ENCODE measurements at regions not wholly inside any gene's neighbourhood (a gene's known extent, or its start where the extent isn't known, plus 50 kb on each side); places are given as distances from the start of the nearest gene placed in this dataset.

- FAIRE-seq (no peak), DNase-seq (ENCODE audit: low read depth in 1 of 2, low spot score in 2 of 2) (no peak)
- H3K4me1 ChIP-seq (replicated peaks in 1 of 4; ENCODE audit: control insufficient read depth in 3 of 4, insufficient read depth in 4 of 4, low read length in 3 of 4): peaks cover 3 to 22% (median 19%) of the 10 kb centered on the region in 4 experiments
- TF ChIP-seq POU5F1 (IDR thresholded peaks at IDR 0.05; ENCODE audit: low read depth, low read length): no peak
- TF ChIP-seq SIN3A (conservative IDR thresholded peaks at IDR 0.05 in 1 of 2, IDR thresholded peaks at IDR 0.05 in 1 of 2; ENCODE audit: low read depth in 1 of 2, low read length in 2 of 2): no peak
- TF ChIP-seq SIX5 (IDR thresholded peaks at IDR 0.05; ENCODE audit: low read depth, low read length): no peak
- no peak for TF ChIP-seq JUN (IDR thresholded peaks at IDR 0.05; ENCODE audit: low read depth, low read length)
- TF ChIP-seq RXRA (IDR thresholded peaks at IDR 0.05; ENCODE audit: insufficient read depth, low read depth, low read length): no peak
- TF ChIP-seq JUND (IDR thresholded peaks at IDR 0.05; ENCODE audit: low read length): no peak
- TF ChIP-seq ATF3 (IDR thresholded peaks at IDR 0.05; ENCODE audit: insufficient read depth, low read depth, low read length): no peak
- no peak for TF ChIP-seq RNF2 (IDR thresholded peaks at IDR 0.05; ENCODE audit: borderline replicate concordance, low read depth, low read length, missing control alignments, poor library complexity, severe bottlenecking)
- no peak for TF ChIP-seq KDM1A (IDR thresholded peaks at IDR 0.05; ENCODE audit: borderline replicate concordance, low read length)
- ChIA-PET CTCF (ENCODE audit: partially characterized antibody) (interaction anchor here (4.8 kb wide), 1 partner anchor 25 kb away, joined by 27 read pairs; no protein-coding TSS in a partner anchor), POLR2A (ENCODE audit: partially characterized antibody) (interaction anchor here (0.8 kb wide), 1 partner anchor 58 kb away, joined by 3 read pairs; no protein-coding TSS in a partner anchor)
- no peak overlapping the region for H3K27ac ChIP-seq (ENCODE audit: low read depth, low read length)
- H3K18ac ChIP-seq (ENCODE audit: extremely low read depth, low read length): no peak overlapping the region
- H3K79me2 ChIP-seq (ENCODE audit: control insufficient read depth in 1 of 2, insufficient read depth in 2 of 2, low read length in 2 of 2): no peaks in the 10 kb centered on the region
- H3K56ac ChIP-seq (replicated peaks; ENCODE audit: insufficient read length, low read depth, low read length): peak overlapping the region; percentile 86
- H3K4me3 ChIP-seq (ENCODE audit: extremely low read depth in 1 of 4, insufficient read depth in 2 of 4, low read depth in 3 of 4, low read length in 4 of 4): no peak overlapping the region
- peak overlapping the region; percentile 27 for H4K91ac ChIP-seq (replicated peaks; ENCODE audit: insufficient read length, low read length)
- H2BK20ac ChIP-seq (ENCODE audit: low read length): no peak overlapping the region
- no peak overlapping the region for H4K8ac ChIP-seq (ENCODE audit: extremely low read depth, insufficient read depth, low read length)
- H2AFZ ChIP-seq (ENCODE audit: low read length): no peak overlapping the region
- no peak overlapping the region for H3K4me2 ChIP-seq (ENCODE audit: insufficient read depth in 1 of 2, low read depth in 2 of 2, low read length in 2 of 2)
- 0 out of 2 replicates have a peak overlapping the region, but pooled peaks have one; percentile 61 for H2BK15ac ChIP-seq (ENCODE audit: low read length)
- H3K23me2 ChIP-seq (ENCODE audit: low read depth, low read length): peaks cover 26% of the 10 kb centered on the region; the same call in 1 of the 2 replicates
- H3K9me3 ChIP-seq (ENCODE audit: insufficient read depth in 2 of 2, low read depth in 1 of 2, low read length in 1 of 2): no peaks in the 10 kb centered on the region
- H3K36me3 ChIP-seq (ENCODE audit: control insufficient read depth in 2 of 4, insufficient read depth in 4 of 4, low read length in 3 of 4): no peaks in the 10 kb centered on the region
- no peak overlapping the region for H4K5ac ChIP-seq (ENCODE audit: insufficient read length, low read depth, low read length)
- no peak overlapping the region for H3K9ac ChIP-seq (replicated peaks in 1 of 4; ENCODE audit: extremely low read depth in 1 of 4, low read depth in 3 of 4, low read length in 3 of 4)
- H2BK120ac ChIP-seq (replicated peaks; ENCODE audit: low read depth, low read length): no peak overlapping the region
- H2AK5ac ChIP-seq (ENCODE audit: low read depth, low read length): 0 out of 2 replicates have a peak overlapping the region, but pooled peaks have one; percentile 86
- no peaks in the 10 kb centered on the region for H3K79me1 ChIP-seq (ENCODE audit: low read depth, low read length)
- H2BK12ac ChIP-seq (ENCODE audit: low read depth, low read length): no peak overlapping the region
- no peak overlapping the region for H3K14ac ChIP-seq (ENCODE audit: insufficient read length)
- no peak overlapping the region for H3K4ac ChIP-seq (replicated peaks; ENCODE audit: insufficient read length, low read depth, low read length)
- no peak overlapping the region for H2BK5ac ChIP-seq (ENCODE audit: low read depth, low read length)
- H3K23ac ChIP-seq (ENCODE audit: insufficient read length): no peak overlapping the region
- H4K20me1 ChIP-seq (replicated peaks in 1 of 2; ENCODE audit: control insufficient read depth in 1 of 2, insufficient read depth in 2 of 2, low read length in 2 of 2): peaks cover 0 to 4% of the 10 kb centered on the region in 2 experiments
- WGBS, 2 experiments (ENCODE audit: extremely low coverage in 1 of 2, insufficient coverage in 1 of 2, insufficient read length in 1 of 2, insufficient replicate concordance in 2 of 2, low coverage in 1 of 2, low lambda C conversion rate in 2 of 2, missing lambda C conversion rate in 1 of 2): 90 to 94% methylated on average over 4 to 6 of the region's 6 CpGs
- peaks cover 0 to 15% (median 9%) of the 10 kb centered on the region in 4 experiments; a peak in 6 of 7 replicates for H3K27me3 ChIP-seq (replicated peaks in 1 of 4; ENCODE audit: control insufficient read depth in 3 of 4, extremely low read depth in 1 of 4, insufficient read depth in 3 of 4, low read length in 3 of 4)
Measured at GRCh38 chr9:129457325-129457779, 163.5 kb downstream of the C9orf50 start.
